Esophagus squamous epithelium (tissue), 5 donors: ENCODE measurements at regions not wholly inside any gene's neighbourhood (a gene's known extent, or its start where the extent isn't known, plus 50 kb on each side); places are given as distances from the start of the nearest gene placed in this dataset.

ENCODE experiments used
- DNase-seq: peaks from one replicate; lab custom pipeline; 2025; lab: John Stamatoyannopoulos, UW
- H3K27ac ChIP-seq, 4 donors: fragments of 200-600 bp; sonication (generic); one replicate each; pipeline ENCODE4 v1.5.1; 2016 to 2019; ENCODE audit warnings: mild to moderate bottlenecking in 1 of 4
- H3K27me3 ChIP-seq, 4 donors: fragments of 200-600 bp; sonication (generic); 1 replicate in 3 of 4; 2 replicates in 1 of 4; pipeline versions ENCODE4 v1.5.1 to v1.6.0; 2017 to 2021; ENCODE audit warnings: antibody characterized with exemption in 1 of 4
- H3K36me3 ChIP-seq, 3 donors: fragments of 200-600 bp; sonication (generic); one replicate each; pipeline ENCODE4 v1.5.1; 2016 to 2019
- H3K4me1 ChIP-seq, 3 donors: fragments of 200-600 bp; sonication (generic); one replicate each; pipeline ENCODE4 v1.5.1; 2017 to 2019
- H3K4me3 ChIP-seq, 4 donors: fragments of 200-600 bp; sonication (generic); 1 replicate in 3 of 4; 2 replicates in 1 of 4; pipeline ENCODE4 v1.5.1; 2016 to 2019; ENCODE audit warnings: mild to moderate bottlenecking in 2 of 4, moderate library complexity in 1 of 4
- H3K9me3 ChIP-seq, 3 donors: fragments of 200-600 bp; sonication (generic); one replicate each; pipeline ENCODE4 v1.5.1; 2016 to 2019
- CTCF ChIP-seq, 6 experiments: fragments of 450-650 bp in 4 of 6; fragments of 200-600 bp in 2 of 6; sonication (generic) in 2 of 6; IDR thresholded peaks; one replicate each; pipeline ENCODE4 v1.5.1; 2016 to 2019; ENCODE audit warnings: antibody characterized with exemption in 6 of 6, mild to moderate bottlenecking in 4 of 6, moderate library complexity in 4 of 6
- POLR2A ChIP-seq, 4 donors: fragments of 450-650 bp; IDR thresholded peaks; one replicate each; pipeline ENCODE4 v1.6.1; 2017; ENCODE audit warnings: antibody characterized with exemption in 4 of 4, mild to moderate bottlenecking in 4 of 4, moderate library complexity in 3 of 4
- WGBS, 2 donors: methylation state at CpG; one replicate each; pipeline ENCODE4 v1.1.5; 2018; 5-methylcytosine and 5-hydroxymethylcytosine counted together
- intact Hi-C: fragments of 100-400 bp; cut with DNase I; formaldehyde crosslinking; loops from one replicate; pipeline ENCODE4 v1.15.0; 2022
- donor health status: DM: yes; HTN: yes; CAD: no.

GRCh38 chr1:212500983-212501382 is 68.3 kb downstream of the NENF start:
- Histone ChIP-seq H3K9me3 (no peaks in the 10 kb centered on the region), H3K27ac (no peak overlapping the region), H3K36me3 (no peaks in the 10 kb centered on the region), H3K27me3 (no peaks in the 10 kb centered on the region), H3K4me1 (peaks cover 0 to 5% (median 0%) of the 10 kb centered on the region in 3 donors), H3K4me3 (no peak overlapping the region)
- no peak for TF ChIP-seq POLR2A (IDR thresholded peaks at IDR 0.05)
- TF ChIP-seq CTCF (IDR thresholded peaks at IDR 0.05), result no peak
- DNase-seq, result no peak
- WGBS, 2 donors, result 75 to 87% methylated on average over 1 of the region's 1 CpG
- intact Hi-C loops, result no loop called here

GRCh38 chr1:212503714-212504113 is 71.0 kb downstream of the NENF start:
- Histone ChIP-seq H3K9me3 (no peaks in the 10 kb centered on the region), H3K4me3 (no peak overlapping the region), H3K36me3 (no peaks in the 10 kb centered on the region), H3K27me3 (no peaks in the 10 kb centered on the region), H3K4me1 (no peaks in the 10 kb centered on the region), H3K27ac (no peak overlapping the region)
- 93 to 100% methylated on average over 2 to 3 of the region's 3 CpGs for WGBS, 2 donors
- no peak for DNase-seq
- intact Hi-C loops, result no loop called here
- no peak for TF ChIP-seq CTCF (IDR thresholded peaks at IDR 0.05)
- TF ChIP-seq POLR2A (IDR thresholded peaks at IDR 0.05), result no peak

DNA sequence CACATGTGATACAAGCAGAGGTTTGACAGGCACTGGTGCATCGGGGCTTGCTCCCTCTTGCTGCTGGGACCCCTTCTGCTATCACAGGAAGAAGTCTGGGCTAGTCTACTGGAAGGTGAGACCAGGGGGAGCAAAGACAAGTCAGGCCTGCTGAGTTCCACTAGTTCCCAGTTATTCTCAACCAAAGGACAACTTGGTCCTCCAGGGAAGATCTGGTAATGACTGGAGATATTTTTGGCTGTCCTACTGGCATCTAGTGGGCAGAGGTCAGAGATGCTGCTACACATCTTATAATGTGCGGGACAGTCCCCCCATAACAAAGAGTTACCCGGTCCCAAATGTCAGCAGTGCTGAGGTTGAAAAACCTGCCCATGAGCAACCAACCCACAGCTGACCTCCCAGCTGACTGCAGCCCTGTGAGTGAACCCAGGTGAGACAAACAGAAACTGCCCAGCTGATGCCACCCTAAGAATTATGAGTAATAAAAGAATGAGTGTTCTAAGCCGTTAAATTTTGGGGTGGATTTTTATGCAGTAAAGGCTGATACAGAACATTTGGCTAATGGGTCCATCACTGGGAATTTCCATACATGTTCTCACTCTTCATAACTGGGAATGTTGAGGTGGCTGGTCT is 71.6 kb downstream of the NENF start:
- no peak overlapping the region for H3K27ac ChIP-seq

GRCh38 chr1:212506666-212507065 is 73.9 kb downstream of the NENF start:
- DNase-seq, result no peak
- intact Hi-C loops, result no loop called here

More for the DNA sequence above, 71.6 kb downstream of the NENF start:
- Histone ChIP-seq H3K4me1 (no peaks in the 10 kb centered on the region), H3K9me3 (no peaks in the 10 kb centered on the region), H3K36me3 (no peaks in the 10 kb centered on the region), H3K4me3 (no peak overlapping the region), H3K27me3 (no peaks in the 10 kb centered on the region)
- no peak for DNase-seq
- intact Hi-C loops, result no loop called here
- TF ChIP-seq POLR2A (IDR thresholded peaks at IDR 0.05) (no peak), CTCF (IDR thresholded peaks at IDR 0.05) (no peak)
- 74 to 77% methylated on average over 2 to 3 of the region's 4 CpGs for WGBS, 2 donors

DNA sequence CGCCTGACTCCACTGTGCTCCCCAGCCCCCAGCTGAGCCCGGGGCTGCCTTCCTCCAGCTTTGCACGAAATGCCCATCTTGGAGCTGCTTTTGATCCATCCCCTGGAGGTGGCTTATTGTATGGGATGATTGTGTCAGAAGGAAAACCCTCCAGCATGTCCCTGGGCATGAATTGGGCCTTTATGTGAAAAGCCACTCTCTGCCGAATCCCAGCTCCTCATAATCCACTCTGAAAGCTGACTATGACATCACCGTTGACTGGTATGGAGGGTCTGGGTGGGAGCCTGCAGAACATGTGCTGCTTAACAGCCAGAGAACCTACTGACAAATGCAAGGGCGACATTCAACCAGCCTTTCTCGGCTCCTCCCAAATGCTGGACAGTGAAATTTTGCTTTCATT is 74.6 kb downstream of the NENF start:
- no peak overlapping the region for H3K27ac ChIP-seq
- TF ChIP-seq POLR2A (IDR thresholded peaks at IDR 0.05) (no peak), CTCF (IDR thresholded peaks at IDR 0.05) (no peak)
- no peak for DNase-seq
- H3K4me3 ChIP-seq, result no peak overlapping the region
- H3K27me3 ChIP-seq, result peaks cover 0 to 19% (median 0%) of the 10 kb centered on the region in 4 donors
- 59 to 76% methylated on average over 6 of the region's 7 CpGs for WGBS, 2 donors
- H3K9me3 ChIP-seq, result no peaks in the 10 kb centered on the region
- no peaks in the 10 kb centered on the region for H3K4me1 ChIP-seq
- no peaks in the 10 kb centered on the region for H3K36me3 ChIP-seq
- intact Hi-C loops, result no loop called here

More at GRCh38 chr1:212506666-212507065, 73.9 kb downstream of the NENF start:
- TF ChIP-seq POLR2A (IDR thresholded peaks at IDR 0.05) (no peak), CTCF (IDR thresholded peaks at IDR 0.05) (no peak)
- Histone ChIP-seq H3K9me3 (no peaks in the 10 kb centered on the region), H3K27me3 (peaks cover 0 to 12% (median 0%) of the 10 kb centered on the region in 4 donors), H3K27ac (no peak overlapping the region), H3K36me3 (no peaks in the 10 kb centered on the region), H3K4me3 (no peak overlapping the region), H3K4me1 (no peaks in the 10 kb centered on the region)
